HepG2 (cell line): ENCODE measurements at regions not wholly inside any gene's neighbourhood (a gene's known extent, or its start where the extent isn't known, plus 50 kb on each side); places are given as distances from the start of the nearest gene placed in this dataset.

ENCODE experiments used
- ATAC-seq: fragments of 200-7000 bp; cut with Tn5 transposase; 3 replicates; pipeline ENCODE4 v1.9.1; 2020; ENCODE audit warnings: mild to moderate bottlenecking, moderate library complexity
- BruUV-seq: library from RNA; stranded (reverse); fragments of 400-500 nt; replicated peaks from 2 replicates; lab custom pipeline; 2021; lab: Mats Ljungman, UMichigan
- CTCF ChIA-PET: fragments of 300-600 bp; formaldehyde crosslinking; extraction: SDS; loops from one replicate; lab custom pipeline; 2021; ENCODE audit warnings: low total read pairs, inconsistent platforms, low intra/inter-chr PET ratio; lab: Yijun Ruan, JAX
- POLR2A ChIA-PET: fragments of 350-600 bp; sonication (Branson Sonifier 250); formaldehyde crosslinking; loops from one replicate; lab custom pipeline; 2020; ENCODE audit warnings: antibody characterized with exemption, inconsistent platforms; lab: Yijun Ruan, JAX
- DNase-seq: peaks from one replicate; pipeline ENCODE4 v3.0.0-alpha.2; 2015; ENCODE audit warnings: low spot score
- FAIRE-seq: peaks from 3 replicates; lab custom pipeline; 2011; peaks lifted over from hg19 to GRCh38; lab: Jason Lieb, UNC
- H2AFZ ChIP-seq: one replicate; pipeline ENCODE4 v1.6.1; 2011; ENCODE audit warnings: low read length, inconsistent platforms
- H3K27ac ChIP-seq: fragments of 300-600 bp; 3 replicates; pipeline ENCODE4 v1.8.0; 2011; ENCODE audit warnings: mixed run types, mild to moderate bottlenecking, mixed read lengths, low read length, inconsistent platforms; ENCODE audit not compliant: insufficient read depth; ENCODE audit errors: extremely low read length
- H3K27me3 ChIP-seq, 2 experiments: fragments of 200-600 bp in 1 of 2; 2 replicates in 1 of 2; 3 replicates in 1 of 2; pipeline versions ENCODE4 v1.6.0 to v1.8.0; 2011; ENCODE audit warnings: low read length in 2 of 2, mild to moderate bottlenecking in 2 of 2, moderate library complexity in 2 of 2, inconsistent platforms in 1 of 2; ENCODE audit not compliant: insufficient read depth in 2 of 2, control insufficient read depth in 1 of 2
- H3K36me3 ChIP-seq, 2 experiments: fragments of 200-600 bp in 1 of 2; replicated peaks in 1 of 2; 2 replicates in 1 of 2; 3 replicates in 1 of 2; pipeline versions ENCODE4 v1.5.1 to v1.8.0; 2011; ENCODE audit warnings: low read length in 2 of 2, inconsistent platforms in 1 of 2; ENCODE audit not compliant: insufficient read depth in 2 of 2, control insufficient read depth in 1 of 2
- H3K4me1 ChIP-seq: 2 replicates; pipeline ENCODE4 v1.5.1; 2012; ENCODE audit warnings: low read length, inconsistent platforms; ENCODE audit not compliant: insufficient read depth
- H3K4me2 ChIP-seq: 2 replicates; pipeline ENCODE4 v1.6.0; 2011; ENCODE audit warnings: low read depth, low read length, inconsistent platforms
- H3K4me3 ChIP-seq, 3 experiments: fragments of 200-600 bp in 1 of 3; sonication (generic), shearing (Covaris generic) in 1 of 3; replicated peaks in 1 of 3; 2 replicates each; pipeline ENCODE4 v1.5.1; 2011 to 2016; ENCODE audit warnings: low read length in 3 of 3, inconsistent platforms in 2 of 3, low read depth in 2 of 3, mild to moderate bottlenecking in 2 of 3, control low read depth in 1 of 3, mixed read lengths in 1 of 3; ENCODE audit not compliant: insufficient read depth in 1 of 3
- H3K79me2 ChIP-seq: one replicate; pipeline ENCODE4 v1.6.1; 2011; ENCODE audit warnings: low read length, inconsistent platforms; ENCODE audit not compliant: insufficient read depth
- H3K9ac ChIP-seq: 2 replicates; pipeline ENCODE4 v1.6.0; 2011; ENCODE audit warnings: mild to moderate bottlenecking, low read depth, low read length, inconsistent platforms; ENCODE audit not compliant: insufficient read depth
- H3K9me3 ChIP-seq: 2 replicates; pipeline ENCODE4 v1.5.1; 2012; ENCODE audit warnings: mild to moderate bottlenecking, low read length
- H4K20me1 ChIP-seq: 2 replicates; pipeline ENCODE4 v1.6.0; 2011; ENCODE audit warnings: inconsistent platforms, mild to moderate bottlenecking, low read length, moderate library complexity; ENCODE audit not compliant: insufficient read depth
- ARNT2 ChIP-seq: sonication (generic); formaldehyde crosslinking; IDR thresholded peaks from 2 replicates; pipeline ENCODE4 v1.8.0; 2022; ENCODE audit warnings: mild to moderate bottlenecking, low read depth, missing genetic modification reagents, moderate library complexity
- EED ChIP-seq: sonication (generic); formaldehyde crosslinking; IDR thresholded peaks from 2 replicates; pipeline ENCODE4 v1.5.0; 2020; ENCODE audit warnings: mild to moderate bottlenecking, missing genetic modification reagents
- ETV6 ChIP-seq: sonication (generic); formaldehyde crosslinking; conservative IDR thresholded peaks from 2 replicates; pipeline ENCODE4 v1.4.0; 2020; ENCODE audit warnings: missing genetic modification reagents
- IKZF4 ChIP-seq: sonication (generic); formaldehyde crosslinking; IDR thresholded peaks from 2 replicates; pipeline ENCODE4 v1.5.1; 2020; ENCODE audit warnings: borderline replicate concordance, mild to moderate bottlenecking, low read depth, missing genetic modification reagents; ENCODE audit errors: not compliant biosample characterization
- SOX6 ChIP-seq, 2 experiments: fragments of 450-650 bp in 1 of 2; sonication (generic) in 1 of 2; formaldehyde crosslinking in 1 of 2; IDR thresholded peaks; 2 replicates each; pipeline versions ENCODE4 v1.4.0 to v1.6.1; 2017 to 2020; ENCODE audit warnings: antibody characterized with exemption in 1 of 2, mild to moderate bottlenecking in 1 of 2, missing genetic modification reagents in 1 of 2
- TEAD2 ChIP-seq: sonication (generic); formaldehyde crosslinking; IDR thresholded peaks from 2 replicates; pipeline ENCODE4 v1.9.0; 2021; ENCODE audit warnings: missing genetic modification reagents
- YEATS4 ChIP-seq: sonication (generic); formaldehyde crosslinking; IDR thresholded peaks from 2 replicates; pipeline ENCODE4 v1.4.0; 2020; ENCODE audit warnings: missing genetic modification reagents, borderline replicate concordance
- ZNF121 ChIP-seq: sonication (generic); formaldehyde crosslinking; IDR thresholded peaks from 2 replicates; pipeline ENCODE4 v1.5.0; 2020; ENCODE audit warnings: mild to moderate bottlenecking, missing genetic modification reagents
- ZNF33A ChIP-seq: sonication (generic); formaldehyde crosslinking; IDR thresholded peaks from 2 replicates; pipeline ENCODE4 v1.5.1; 2020; ENCODE audit warnings: missing genetic modification reagents, mild to moderate bottlenecking, moderate library complexity, borderline replicate concordance
- ZNF891 ChIP-seq: sonication (generic); formaldehyde crosslinking; IDR thresholded peaks from 2 replicates; pipeline ENCODE4 v1.5.0; 2020; ENCODE audit warnings: mild to moderate bottlenecking, missing genetic modification reagents
- WGBS: methylation state at CpG from one replicate; pipeline ENCODE4 v1.1.6; 2017; ENCODE audit warnings: low lambda C conversion rate; 5-methylcytosine and 5-hydroxymethylcytosine counted together
- in situ Hi-C: cut with HindIII; loops from 2 replicates; pipeline ENCODE4 v1.10.0; 2017; ENCODE audit warnings: low pct_unique_long_range_greater_than_20kb; ENCODE audit not compliant: extremely low pct_ligation_motif_present
- intact Hi-C: fragments of 100-400 bp; cut with micrococcal nuclease; formaldehyde crosslinking; loops from one replicate; pipeline ENCODE4 v1.10.0; 2022; ENCODE audit not compliant: unreplicated experiment
- TF ChIP-seq, protein P1 (sequence below), 2 experiments: sonication (generic) in 1 of 2; formaldehyde crosslinking in 1 of 2; IDR thresholded peaks; 2 replicates each; pipeline versions ENCODE4 v1.4.0 to v1.6.1; 2016 to 2020; ENCODE audit warnings: borderline replicate concordance in 1 of 2, low read depth in 1 of 2, mild to moderate bottlenecking in 1 of 2, missing genetic modification reagents in 1 of 2
- TF ChIP-seq, protein P2 (sequence below): sonication (generic); formaldehyde crosslinking; IDR thresholded peaks from 2 replicates; pipeline ENCODE4 v1.8.0; 2022; ENCODE audit warnings: missing genetic modification reagents, mild to moderate bottlenecking, inconsistent platforms, borderline replicate concordance

DNA sequence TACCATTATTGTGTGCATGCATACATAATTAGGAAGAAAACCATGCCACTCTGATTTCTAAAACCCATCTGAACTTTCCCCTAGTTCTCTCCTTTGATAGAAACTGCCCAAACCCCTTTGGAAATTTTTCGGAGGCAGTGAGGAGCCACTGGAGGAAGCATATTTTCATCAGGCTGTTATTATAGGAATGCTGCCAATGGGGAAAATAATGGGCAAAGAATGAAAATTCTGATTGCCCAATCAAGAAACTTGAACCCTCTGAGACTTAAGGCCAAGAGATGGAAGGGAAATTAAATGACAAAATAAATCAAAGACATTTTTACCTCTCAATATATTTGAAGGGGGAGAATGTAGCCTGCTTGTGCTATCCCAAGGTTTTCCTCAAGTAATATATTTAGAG lies 376.0 kb upstream of the PDZRN3 start:
- Histone ChIP-seq H3K27me3 (no peaks in the 10 kb centered on the region), H3K4me1 (no peaks in the 10 kb centered on the region), H3K79me2 (no peaks in the 10 kb centered on the region), H3K4me2 (no peak overlapping the region), H3K36me3 (no peaks in the 10 kb centered on the region), H3K9me3 (no peaks in the 10 kb centered on the region), H4K20me1 (no peaks in the 10 kb centered on the region), H3K9ac (no peak overlapping the region), H2AFZ (no peak overlapping the region)
- DNase-seq = no peak
- WGBS = 0% methylated on average over 1 of the region's 1 CpG
- POLR2A ChIA-PET = no interaction called here
- BruUV-seq = no TSS peak
- intact Hi-C loops = no loop called here
- TF ChIP-seq SOX6 (IDR thresholded peaks at IDR 0.05) = no peak
- TF ChIP-seq SOX6 (CRISPR knock-in tag; IDR thresholded peaks at IDR 0.05) = no peak
- TF ChIP-seq ARNT2 = no peak
- no peak for TF ChIP-seq ZNF33A
- TF ChIP-seq ZNF121 (CRISPR knock-in tag) = no peak
- no peak for TF ChIP-seq TEAD2
- TF ChIP-seq ETV6 (CRISPR knock-in tag) = no peak
- no peak for TF ChIP-seq EED (CRISPR knock-in tag)
- no peak for TF ChIP-seq ZNF891 (CRISPR knock-in tag)
- TF ChIP-seq, all 625 proteins: peak for 0
- H3K27ac ChIP-seq = no peak overlapping the region
- in situ Hi-C loops = no loop called here
- H3K4me3 ChIP-seq = no peak overlapping the region
- FAIRE-seq (no peak), ATAC-seq (no peak)
- CTCF ChIA-PET = no interaction called here

DNA sequence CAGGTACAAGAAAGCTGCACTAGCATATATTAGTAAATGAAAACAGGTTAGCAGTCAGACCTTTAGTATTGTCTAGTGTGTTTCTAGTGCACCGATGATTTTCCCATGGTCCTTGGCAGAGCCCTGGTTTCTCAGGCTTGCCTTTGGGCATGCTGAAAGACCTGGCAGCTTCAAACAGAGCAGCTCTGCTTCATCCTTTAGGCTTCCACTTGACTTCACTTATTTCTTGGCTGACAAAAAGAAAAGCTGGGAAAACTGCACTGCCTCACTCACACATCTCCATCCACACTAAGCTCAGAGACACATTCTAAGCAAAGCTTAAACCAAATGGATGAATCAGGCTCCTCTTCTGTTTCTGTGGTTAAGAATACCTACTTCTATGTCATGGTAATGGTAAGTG lies 374.8 kb upstream of the PDZRN3 start:
- WGBS = 90% methylated on average over 1 of the region's 1 CpG
- CTCF ChIA-PET = no interaction called here

More for the DNA sequence above, 374.8 kb upstream of the PDZRN3 start:
- TF ChIP-seq, protein P1, sequence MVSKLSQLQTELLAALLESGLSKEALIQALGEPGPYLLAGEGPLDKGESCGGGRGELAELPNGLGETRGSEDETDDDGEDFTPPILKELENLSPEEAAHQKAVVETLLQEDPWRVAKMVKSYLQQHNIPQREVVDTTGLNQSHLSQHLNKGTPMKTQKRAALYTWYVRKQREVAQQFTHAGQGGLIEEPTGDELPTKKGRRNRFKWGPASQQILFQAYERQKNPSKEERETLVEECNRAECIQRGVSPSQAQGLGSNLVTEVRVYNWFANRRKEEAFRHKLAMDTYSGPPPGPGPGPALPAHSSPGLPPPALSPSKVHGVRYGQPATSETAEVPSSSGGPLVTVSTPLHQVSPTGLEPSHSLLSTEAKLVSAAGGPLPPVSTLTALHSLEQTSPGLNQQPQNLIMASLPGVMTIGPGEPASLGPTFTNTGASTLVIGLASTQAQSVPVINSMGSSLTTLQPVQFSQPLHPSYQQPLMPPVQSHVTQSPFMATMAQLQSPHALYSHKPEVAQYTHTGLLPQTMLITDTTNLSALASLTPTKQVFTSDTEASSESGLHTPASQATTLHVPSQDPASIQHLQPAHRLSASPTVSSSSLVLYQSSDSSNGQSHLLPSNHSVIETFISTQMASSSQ (IDR thresholded peaks at IDR 0.05; ENCODE audit: low read depth) = no peak
- TF ChIP-seq, protein P1 (CRISPR knock-in tag; IDR thresholded peaks at IDR 0.05; ENCODE audit: borderline replicate concordance) = no peak
- TF ChIP-seq, protein P2, sequence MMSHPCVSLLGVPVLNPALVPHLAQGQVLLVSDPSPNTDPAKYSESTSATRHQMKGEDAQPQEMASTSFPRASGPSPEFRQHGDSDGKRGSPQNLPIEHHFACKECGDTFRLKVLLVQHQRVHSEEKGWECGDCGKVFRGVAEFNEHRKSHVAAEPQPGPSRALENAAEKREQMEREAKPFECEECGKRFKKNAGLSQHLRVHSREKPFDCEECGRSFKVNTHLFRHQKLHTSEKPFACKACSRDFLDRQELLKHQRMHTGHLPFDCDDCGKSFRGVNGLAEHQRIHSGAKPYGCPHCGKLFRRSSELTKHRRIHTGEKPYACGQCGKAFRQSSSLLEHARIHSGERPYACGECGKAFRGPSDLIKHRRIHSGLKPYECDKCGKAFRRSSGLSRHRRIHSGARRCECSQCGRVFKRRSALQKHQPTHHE (CRISPR knock-in tag) = no peak
- TF ChIP-seq YEATS4 (CRISPR knock-in tag) = no peak
- no peak for TF ChIP-seq IKZF4 (CRISPR knock-in tag)
- no TSS peak for BruUV-seq
- no peak overlapping the region for H3K4me2 ChIP-seq
- H3K27ac ChIP-seq = no peak overlapping the region
- DNase-seq (no peak), FAIRE-seq (no peak), ATAC-seq (no peak)
- H3K27me3 ChIP-seq = no peaks in the 10 kb centered on the region
- no peak overlapping the region for H3K4me3 ChIP-seq
- no peak overlapping the region for H3K9ac ChIP-seq
- no peaks in the 10 kb centered on the region for H4K20me1 ChIP-seq
- H3K9me3 ChIP-seq = no peaks in the 10 kb centered on the region
- H3K4me1 ChIP-seq = no peaks in the 10 kb centered on the region
- H3K36me3 ChIP-seq = no peaks in the 10 kb centered on the region
- in situ Hi-C loops (no loop called here), intact Hi-C loops (no loop called here)
- no peaks in the 10 kb centered on the region for H3K79me2 ChIP-seq
- no peak overlapping the region for H2AFZ ChIP-seq
- POLR2A ChIA-PET = no interaction called here
